WTC11 (cell line): ENCODE measurements at regions not wholly inside any gene's neighbourhood (a gene's known extent, or its start where the extent isn't known, plus 50 kb on each side); places are given as distances from the start of the nearest gene placed in this dataset.

Experiments used
- ATAC-seq: fragments of 200-7000 bp; cut with Tn5 transposase; 2 replicates; pipeline ENCODE4 v1.10.0; 2021; ENCODE audit warnings: mild to moderate bottlenecking, moderate library complexity
- CTCF ChIA-PET: fragments of 300-600 bp; sonication (Branson Sonifier 250); formaldehyde crosslinking; loops from one replicate; lab custom pipeline; 2021; ENCODE audit warnings: antibody characterized with exemption; lab: Charles Lee
- POLR2A ChIA-PET: fragments of 350-600 bp; sonication (Branson Sonifier 250); formaldehyde crosslinking; loops from one replicate; lab custom pipeline; 2021; ENCODE audit warnings: antibody characterized with exemption; lab: Charles Lee
- DNase-seq: peaks from one replicate; pipeline ENCODE4 v3.0.0; 2021; ENCODE audit warnings: low spot score
- H3K27ac Mint-ChIP-seq: 2 replicates; pipeline ENCODE4 v1.8.0; 2021; ENCODE audit warnings: mixed read lengths
- H3K27me3 Mint-ChIP-seq: 2 replicates; pipeline ENCODE4 v1.8.0; 2021; ENCODE audit warnings: low read depth, mild to moderate bottlenecking, moderate library complexity, mixed read lengths
- H3K36me3 Mint-ChIP-seq: 2 replicates; pipeline ENCODE4 v1.8.0; 2021; ENCODE audit warnings: mixed read lengths
- H3K4me1 Mint-ChIP-seq: 2 replicates; pipeline ENCODE4 v1.8.0; 2022; ENCODE audit warnings: mixed read lengths
- H3K4me3 Mint-ChIP-seq: 2 replicates; pipeline ENCODE4 v1.8.0; 2021; ENCODE audit warnings: mild to moderate bottlenecking, moderate library complexity, mixed read lengths
- H3K9me3 Mint-ChIP-seq: 2 replicates; pipeline ENCODE4 v1.8.0; 2021; ENCODE audit warnings: mixed read lengths
- ATF2 ChIP-seq: sonication (generic); formaldehyde crosslinking; IDR thresholded peaks from 2 replicates; pipeline ENCODE4 v1.8.1; 2022; ENCODE audit warnings: low read depth, missing genetic modification reagents, borderline replicate concordance
- CREB1 ChIP-seq: sonication (generic); formaldehyde crosslinking; IDR thresholded peaks from 2 replicates; pipeline ENCODE4 v1.8.0; 2023; ENCODE audit warnings: mild to moderate bottlenecking, missing genetic modification reagents
- CTCF ChIP-seq: fragments of 200-600 bp; IDR thresholded peaks from 2 replicates; pipeline ENCODE4 v1.8.0; 2022; ENCODE audit warnings: antibody characterized with exemption
- E2F4 ChIP-seq: sonication (generic); formaldehyde crosslinking; IDR thresholded peaks from 2 replicates; pipeline ENCODE4 v1.8.1; 2022; ENCODE audit warnings: low read depth, mild to moderate bottlenecking, moderate library complexity, missing genetic modification reagents, borderline replicate concordance
- ELF4 ChIP-seq: sonication (generic); formaldehyde crosslinking; IDR thresholded peaks from 2 replicates; pipeline ENCODE4 v1.8.1; 2022; ENCODE audit warnings: low read depth, mild to moderate bottlenecking, moderate library complexity, missing genetic modification reagents
- ERG ChIP-seq: fragments of 250-450 bp; sonication (Bioruptor Pico); IDR thresholded peaks from 2 replicates; pipeline ENCODE4 v1.8.0; 2021; ENCODE audit warnings: mild to moderate bottlenecking
- FOXP1 ChIP-seq: sonication (generic); formaldehyde crosslinking; IDR thresholded peaks from 2 replicates; pipeline ENCODE4 v1.8.0; 2022; ENCODE audit warnings: missing genetic modification reagents, mild to moderate bottlenecking, moderate library complexity, borderline replicate concordance
- FOXP4 ChIP-seq: sonication (generic); formaldehyde crosslinking; IDR thresholded peaks from 2 replicates; pipeline ENCODE4 v1.8.0; 2022; ENCODE audit warnings: mild to moderate bottlenecking, missing genetic modification reagents
- MXD4 ChIP-seq: fragments of 250-450 bp; sonication (Bioruptor Pico); IDR thresholded peaks from 2 replicates; pipeline ENCODE4 v1.8.0; 2021; ENCODE audit warnings: mild to moderate bottlenecking, moderate library complexity, borderline replicate concordance
- NFYB ChIP-seq: sonication (generic); formaldehyde crosslinking; conservative IDR thresholded peaks from 2 replicates; pipeline ENCODE4 v1.8.0; 2022; ENCODE audit warnings: low read depth, missing genetic modification reagents
- PREB ChIP-seq: sonication (generic); formaldehyde crosslinking; IDR thresholded peaks from 2 replicates; pipeline ENCODE4 v1.8.1; 2022; ENCODE audit warnings: mild to moderate bottlenecking, missing genetic modification reagents, moderate library complexity, borderline replicate concordance
- RELA ChIP-seq: sonication (generic); formaldehyde crosslinking; IDR thresholded peaks from 2 replicates; pipeline ENCODE4 v1.8.1; 2022; ENCODE audit warnings: missing genetic modification reagents, mild to moderate bottlenecking, borderline replicate concordance
- SP1 ChIP-seq: sonication (generic); formaldehyde crosslinking; conservative IDR thresholded peaks from 2 replicates; pipeline ENCODE4 v1.8.1; 2022; ENCODE audit warnings: missing genetic modification reagents
- TEAD1 ChIP-seq: sonication (generic); formaldehyde crosslinking; IDR thresholded peaks from 2 replicates; pipeline ENCODE4 v1.8.0; 2022; ENCODE audit warnings: mild to moderate bottlenecking, missing genetic modification reagents
- ZMAT4 ChIP-seq: fragments of 250-450 bp; sonication (Bioruptor Pico); IDR thresholded peaks from 2 replicates; pipeline ENCODE4 v1.9.0; 2021; ENCODE audit warnings: mild to moderate bottlenecking
- ZNF396 ChIP-seq: fragments of 250-450 bp; sonication (Bioruptor Pico); IDR thresholded peaks from 2 replicates; pipeline ENCODE4 v1.8.0; 2021; ENCODE audit warnings: mild to moderate bottlenecking, moderate library complexity, borderline replicate concordance
- ZNF416 ChIP-seq: fragments of 250-450 bp; sonication (Bioruptor Pico); IDR thresholded peaks from 2 replicates; pipeline ENCODE4 v1.9.0; 2021; ENCODE audit warnings: mild to moderate bottlenecking, inconsistent platforms
- ZNF423 ChIP-seq: fragments of 250-450 bp; sonication (Bioruptor Pico); IDR thresholded peaks from 2 replicates; pipeline ENCODE4 v2.1.2; 2022; ENCODE audit warnings: mild to moderate bottlenecking, moderate library complexity
- ZNF512 ChIP-seq: sonication (generic); formaldehyde crosslinking; IDR thresholded peaks from 2 replicates; pipeline ENCODE4 v1.8.1; 2022; ENCODE audit warnings: missing genetic modification reagents, borderline replicate concordance
- ZSCAN18 ChIP-seq: fragments of 250-450 bp; sonication (Bioruptor Pico); IDR thresholded peaks from 2 replicates; pipeline ENCODE4 v2.1.2; 2022; ENCODE audit warnings: mild to moderate bottlenecking, moderate library complexity

GRCh38 chr13:105202354-105202753 is 1333.1 kb downstream of the EFNB2 start:
- TF ChIP-seq CTCF (peak; percentile 31; the same call in 1 of the 2 replicates), ELF4 (CRISPR knock-in tag) (no peak)
- CTCF ChIA-PET: interaction anchor here (0.8 to 1.2 kb wide), 8 partner anchors 8 to 631 kb away, joined by 3 to 8 read pairs (median 4); no protein-coding TSS in a partner anchor
- ATAC-seq: peak; percentile 96
- H3K4me1 Mint-ChIP-seq: no peaks in the 10 kb centered on the region
- H3K36me3 Mint-ChIP-seq: no peaks in the 10 kb centered on the region
- POLR2A ChIA-PET: interaction anchor here (0.8 kb wide), 1 partner anchor 161 kb away, joined by 3 read pairs; no protein-coding TSS in a partner anchor
- no peak overlapping the region for H3K4me3 Mint-ChIP-seq
- H3K27ac Mint-ChIP-seq: no peak overlapping the region
- peaks cover 7% of the 10 kb centered on the region for H3K9me3 Mint-ChIP-seq
- DNase-seq: no peak
- H3K27me3 Mint-ChIP-seq: no peaks in the 10 kb centered on the region

- no peaks in the 10 kb centered on the region for H3K36me3 Mint-ChIP-seq
Measured at GRCh38 chr13:105201351-105201750, 1334.1 kb downstream of the EFNB2 start.

More at GRCh38 chr13:105201351-105201750, 1334.1 kb downstream of the EFNB2 start:
- ChIA-PET POLR2A (no interaction called here), CTCF (no interaction called here)
- Mint-ChIP-seq H3K9me3 (peaks cover 7% of the 10 kb centered on the region), H3K4me3 (no peak overlapping the region), H3K4me1 (peaks cover 2% of the 10 kb centered on the region), H3K27me3 (no peaks in the 10 kb centered on the region), H3K27ac (no peak overlapping the region)
- ATAC-seq: no peak
- no peak for TF ChIP-seq NFYB
- no peak for TF ChIP-seq SP1
- TF ChIP-seq RELA (CRISPR knock-in tag): no peak
- no peak for TF ChIP-seq FOXP1 (CRISPR knock-in tag)
- no peak for TF ChIP-seq FOXP4 (CRISPR knock-in tag)
- TF ChIP-seq ZNF416 (CRISPR knock-in tag): no peak
- TF ChIP-seq TEAD1 (CRISPR knock-in tag): no peak
- no peak for TF ChIP-seq ZNF396 (CRISPR knock-in tag)
- no peak for TF ChIP-seq ZNF423 (CRISPR knock-in tag)
- no peak for TF ChIP-seq ATF2
- TF ChIP-seq MXD4 (CRISPR knock-in tag): no peak
- TF ChIP-seq E2F4: no peak
- no peak for TF ChIP-seq ZSCAN18 (CRISPR knock-in tag)
- TF ChIP-seq ZMAT4 (CRISPR knock-in tag): no peak
- TF ChIP-seq CREB1 (CRISPR knock-in tag): no peak
- no peak for TF ChIP-seq ERG (CRISPR knock-in tag)
- TF ChIP-seq ZNF512 (CRISPR knock-in tag): no peak
- no peak for TF ChIP-seq PREB (CRISPR knock-in tag)
- DNase-seq: no peak
